ENCODE measurements at regions not wholly inside any gene's neighbourhood (a gene's known extent, or its start where the extent isn't known, plus 50 kb on each side); places are given as distances from the start of the nearest gene placed in this dataset.
"Not testable (repeated sequence)": the region's sequence is repeated elsewhere in the genome, so short reads cannot be mapped to it uniquely, and the experiment has no call there.

DNA sequence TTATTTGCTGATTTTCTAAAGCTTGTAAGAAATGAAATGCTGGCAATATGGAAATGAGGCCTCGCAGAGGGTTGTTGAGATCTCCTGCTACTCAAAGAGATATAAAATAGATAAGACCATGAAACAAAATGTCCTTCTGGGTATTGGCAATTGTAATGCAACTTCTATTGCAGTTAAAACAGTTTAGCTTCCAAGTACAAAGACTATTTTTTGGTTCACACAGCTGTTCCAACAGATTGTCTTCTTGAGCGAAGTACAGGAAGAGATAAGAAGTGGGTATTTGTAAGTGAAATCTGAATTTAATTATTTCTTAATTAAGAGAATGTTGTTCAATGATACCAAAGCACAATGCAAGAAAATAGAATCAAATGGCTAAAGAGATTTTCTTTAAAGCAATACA, 801.5 kb upstream of the GBE1 start:
- no peaks in the 10 kb centered on the region for H3K27me3 Mint-ChIP-seq (ENCODE audit: low read depth)
- H3K4me1 Mint-ChIP-seq (ENCODE audit: low read depth) = no peaks in the 10 kb centered on the region
- no peak overlapping the region for H3K27ac Mint-ChIP-seq
- H3K9me3 Mint-ChIP-seq = peaks cover 4% of the 10 kb centered on the region
- intact Hi-C loops (cut with micrococcal nuclease) = no loop called here
- DNase-seq = no peak
- no peaks in the 10 kb centered on the region for H3K36me3 Mint-ChIP-seq (ENCODE audit: low read depth)
- CTCF ChIA-PET = no interaction called here
- no peak overlapping the region for H3K4me3 Mint-ChIP-seq

DNA sequence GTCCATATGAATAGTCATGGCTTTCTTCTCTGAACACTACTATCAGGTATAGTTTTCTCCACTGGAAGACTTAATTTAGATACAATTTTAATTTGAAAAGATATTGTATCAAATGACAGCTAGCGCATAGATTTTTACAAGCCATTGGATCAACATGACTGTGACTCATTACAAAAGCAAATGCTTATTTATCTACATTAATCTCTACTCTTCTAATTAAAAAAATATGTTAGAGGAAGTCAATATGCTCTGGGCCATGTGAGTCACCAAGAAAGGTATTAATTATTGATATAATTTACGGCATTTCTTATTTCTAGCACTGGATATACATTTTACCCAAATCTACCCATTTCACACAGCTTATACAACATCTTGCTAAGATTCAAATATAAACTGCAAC, 800.3 kb upstream of the GBE1 start:
- DNase-seq = no peak
- H3K9me3 Mint-ChIP-seq = peaks cover 3% of the 10 kb centered on the region

GRCh38 chr3:82558081-82558480, 796.6 kb upstream of the GBE1 start:
- Mint-ChIP-seq H3K9me3 (no peaks in the 10 kb centered on the region), H3K36me3 (ENCODE audit: low read depth) (no peaks in the 10 kb centered on the region), H3K27me3 (ENCODE audit: low read depth) (no peaks in the 10 kb centered on the region), H3K27ac (no peak overlapping the region), H3K4me3 (no peak overlapping the region), H3K4me1 (ENCODE audit: low read depth) (no peaks in the 10 kb centered on the region)
- CTCF ChIA-PET = no interaction called here
- no peak for DNase-seq
- intact Hi-C loops (cut with micrococcal nuclease) = no loop called here

More for the DNA sequence above, 800.3 kb upstream of the GBE1 start:
- CTCF ChIA-PET = no interaction called here
- Mint-ChIP-seq H3K27ac (no peak overlapping the region), H3K27me3 (ENCODE audit: low read depth) (no peaks in the 10 kb centered on the region), H3K36me3 (ENCODE audit: low read depth) (no peaks in the 10 kb centered on the region), H3K4me1 (ENCODE audit: low read depth) (no peaks in the 10 kb centered on the region), H3K4me3 (no peak overlapping the region)
- intact Hi-C loops (cut with micrococcal nuclease) = no loop called here

- no peaks in the 10 kb centered on the region for H3K9me3 Mint-ChIP-seq
- CTCF ChIA-PET = no interaction called here
- H3K4me1 Mint-ChIP-seq (ENCODE audit: low read depth) = no peaks in the 10 kb centered on the region
- no peak overlapping the region for H3K4me3 Mint-ChIP-seq
- DNase-seq = no peak
- no peak overlapping the region for H3K27ac Mint-ChIP-seq
- H3K27me3 Mint-ChIP-seq (ENCODE audit: low read depth) = no peaks in the 10 kb centered on the region
- intact Hi-C loops (cut with micrococcal nuclease) = no loop called here
- no peaks in the 10 kb centered on the region for H3K36me3 Mint-ChIP-seq (ENCODE audit: low read depth)
Measured at GRCh38 chr3:82556113-82556512, 794.7 kb upstream of the GBE1 start.

DNA sequence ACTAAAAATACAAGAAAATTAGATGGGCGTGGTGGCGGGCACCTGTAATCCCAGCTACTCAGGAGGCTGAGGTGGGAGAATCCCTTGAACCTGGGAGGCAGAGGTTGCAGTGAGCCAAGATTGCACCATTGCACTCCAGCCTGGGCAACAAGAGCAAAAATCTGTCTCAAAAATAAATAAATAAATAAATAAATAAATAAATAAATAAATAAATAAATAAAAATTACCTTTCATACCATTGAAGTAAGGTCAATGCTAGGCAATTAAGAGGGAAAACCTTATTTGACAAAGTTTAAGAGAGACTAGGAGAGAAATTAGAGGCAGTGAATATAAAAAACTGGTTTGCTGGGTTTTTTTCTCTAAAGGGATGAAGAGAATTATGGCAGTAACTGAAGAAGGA, 781.1 kb upstream of the GBE1 start:
- CTCF ChIA-PET; intact Hi-C loops (cut with micrococcal nuclease); H3K9me3 Mint-ChIP-seq: not testable (repeated sequence)

GRCh38 chr3:82521657-82522056, 760.2 kb upstream of the GBE1 start:
- H3K27ac Mint-ChIP-seq = no peak overlapping the region
- H3K9me3 Mint-ChIP-seq = peaks cover 6% of the 10 kb centered on the region
- CTCF ChIA-PET = no interaction called here
- H3K27me3 Mint-ChIP-seq (ENCODE audit: low read depth) = no peaks in the 10 kb centered on the region
- no peak overlapping the region for H3K4me3 Mint-ChIP-seq
- H3K4me1 Mint-ChIP-seq (ENCODE audit: low read depth) = no peaks in the 10 kb centered on the region
- DNase-seq = no peak
- intact Hi-C loops (cut with micrococcal nuclease) = no loop called here
- no peaks in the 10 kb centered on the region for H3K36me3 Mint-ChIP-seq (ENCODE audit: low read depth)

More for the DNA sequence above, 781.1 kb upstream of the GBE1 start:
- H3K36me3 Mint-ChIP-seq (ENCODE audit: low read depth); H3K4me3 Mint-ChIP-seq; DNase-seq; H3K4me1 Mint-ChIP-seq (ENCODE audit: low read depth); H3K27ac Mint-ChIP-seq; H3K27me3 Mint-ChIP-seq (ENCODE audit: low read depth): not testable (repeated sequence)

GRCh38 chr3:82520846-82521245, 759.4 kb upstream of the GBE1 start:
- no peak overlapping the region for H3K4me3 Mint-ChIP-seq

GRCh38 chr3:82509951-82510603, 748.6 kb upstream of the GBE1 start:
- H3K9me3 Mint-ChIP-seq = no peaks in the 10 kb centered on the region
- H3K27ac Mint-ChIP-seq = no peak overlapping the region

More at GRCh38 chr3:82520846-82521245, 759.4 kb upstream of the GBE1 start:
- Mint-ChIP-seq H3K9me3 (peaks cover 5% of the 10 kb centered on the region), H3K36me3 (ENCODE audit: low read depth) (no peaks in the 10 kb centered on the region), H3K4me1 (ENCODE audit: low read depth) (no peaks in the 10 kb centered on the region), H3K27me3 (ENCODE audit: low read depth) (no peaks in the 10 kb centered on the region), H3K27ac (no peak overlapping the region)
- no peak for DNase-seq
- intact Hi-C loops (cut with micrococcal nuclease) = no loop called here
- CTCF ChIA-PET = no interaction called here

GRCh38 chr3:82509106-82509842, 747.8 kb upstream of the GBE1 start:
- Mint-ChIP-seq H3K27ac (no peak overlapping the region), H3K4me1 (ENCODE audit: low read depth) (no peaks in the 10 kb centered on the region), H3K4me3 (no peak overlapping the region), H3K36me3 (ENCODE audit: low read depth) (no peaks in the 10 kb centered on the region), H3K27me3 (ENCODE audit: low read depth) (no peaks in the 10 kb centered on the region), H3K9me3 (no peaks in the 10 kb centered on the region)
- CTCF ChIA-PET = no interaction called here
- no peak for DNase-seq
- intact Hi-C loops (cut with micrococcal nuclease) = no loop called here

More at GRCh38 chr3:82509951-82510603, 748.6 kb upstream of the GBE1 start:
- intact Hi-C loops (cut with micrococcal nuclease) = no loop called here
- Mint-ChIP-seq H3K36me3 (ENCODE audit: low read depth) (no peaks in the 10 kb centered on the region), H3K4me1 (ENCODE audit: low read depth) (no peaks in the 10 kb centered on the region), H3K27me3 (ENCODE audit: low read depth) (no peaks in the 10 kb centered on the region), H3K4me3 (no peak overlapping the region)
- CTCF ChIA-PET = no interaction called here
- DNase-seq = no peak

GRCh38 chr3:82506204-82506603, 744.8 kb upstream of the GBE1 start:
- Mint-ChIP-seq H3K4me3 (no peak overlapping the region), H3K4me1 (ENCODE audit: low read depth) (no peaks in the 10 kb centered on the region), H3K36me3 (ENCODE audit: low read depth) (no peaks in the 10 kb centered on the region), H3K27me3 (ENCODE audit: low read depth) (no peaks in the 10 kb centered on the region), H3K27ac (no peak overlapping the region), H3K9me3 (peaks cover 3% of the 10 kb centered on the region)
- CTCF ChIA-PET = interaction anchor here (0.7 kb wide), 1 partner anchor 103 kb away, joined by 3 read pairs; no protein-coding TSS in a partner anchor
- DNase-seq = no peak
- intact Hi-C loops (cut with micrococcal nuclease) = no loop called here

DNA sequence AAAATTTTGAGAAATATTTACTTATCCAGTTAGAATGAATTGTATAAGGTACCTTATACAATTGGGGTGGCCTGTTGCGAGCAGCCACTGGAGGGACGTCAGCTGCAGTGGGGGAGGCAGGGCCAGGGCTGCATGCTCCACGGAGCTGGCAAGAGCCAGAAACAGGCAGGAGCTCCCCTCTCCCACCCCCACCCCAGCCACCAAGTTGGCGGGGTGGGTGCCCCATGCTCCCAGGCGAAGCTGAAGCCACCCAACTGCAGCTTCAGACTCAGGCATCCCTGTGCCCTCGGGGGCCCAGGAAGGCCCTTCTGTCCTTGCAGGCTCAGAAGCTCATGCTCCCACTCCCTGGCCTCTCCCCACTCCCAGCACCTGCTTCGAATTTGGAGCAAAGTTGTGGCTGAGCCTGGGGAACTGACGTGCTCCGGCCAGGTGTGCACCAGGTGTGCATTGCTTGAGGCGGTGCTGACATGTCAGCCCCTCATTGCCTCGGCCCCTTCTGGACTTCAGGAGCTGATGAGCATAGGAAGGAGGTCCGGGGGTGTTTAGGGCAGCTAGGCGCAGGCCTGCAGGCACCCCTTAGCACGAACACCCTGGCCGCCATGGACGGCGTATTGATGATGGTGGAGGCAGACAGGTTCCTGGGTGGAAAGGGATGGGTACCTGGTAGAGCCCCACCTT, 743.8 kb upstream of the GBE1 start:
- no peak overlapping the region for H3K4me3 Mint-ChIP-seq
- CTCF ChIA-PET = interaction anchor here (0.7 kb wide), 1 partner anchor 104 kb away, joined by 3 read pairs; no protein-coding TSS in a partner anchor
- no peak for DNase-seq
- H3K27ac Mint-ChIP-seq = no peak overlapping the region
- no peaks in the 10 kb centered on the region for H3K36me3 Mint-ChIP-seq (ENCODE audit: low read depth)
- H3K4me1 Mint-ChIP-seq (ENCODE audit: low read depth) = no peaks in the 10 kb centered on the region
- intact Hi-C loops (cut with micrococcal nuclease) = no loop called here
- no peaks in the 10 kb centered on the region for H3K27me3 Mint-ChIP-seq (ENCODE audit: low read depth)
- peaks cover 3% of the 10 kb centered on the region for H3K9me3 Mint-ChIP-seq

- DNase-seq = no peak
- Mint-ChIP-seq H3K27ac (no peak overlapping the region), H3K4me1 (ENCODE audit: low read depth) (no peaks in the 10 kb centered on the region), H3K4me3 (no peak overlapping the region), H3K27me3 (ENCODE audit: low read depth) (no peaks in the 10 kb centered on the region), H3K9me3 (peaks cover 3% of the 10 kb centered on the region), H3K36me3 (ENCODE audit: low read depth) (no peaks in the 10 kb centered on the region)
- CTCF ChIA-PET = no interaction called here
- intact Hi-C loops (cut with micrococcal nuclease) = no loop called here
Measured at GRCh38 chr3:82498186-82498585, 736.7 kb upstream of the GBE1 start.

All from activated naive CD4-positive, alpha-beta T cell treated with anti-CD3 and anti-CD28 coated beads for 36 hours (primary cell).